GM18505 (cell line): ENCODE measurements at regions not wholly inside any gene's neighbourhood (a gene's known extent, or its start where the extent isn't known, plus 50 kb on each side); places are given as distances from the start of the nearest gene placed in this dataset.

ENCODE experiments used
- ATAC-seq: cut with Tn5 transposase; IDR thresholded peaks from one replicate; pipeline ENCODE4 v1.9.1; 2021; ENCODE audit not compliant: unreplicated experiment
- POLR2A ChIP-seq: IDR thresholded peaks from 4 replicates; pipeline ENCODE4 v1.6.1; 2011; ENCODE audit warnings: borderline replicate concordance; ENCODE audit not compliant: insufficient read depth, insufficient read length; ENCODE audit errors: extremely low read depth

DNA sequence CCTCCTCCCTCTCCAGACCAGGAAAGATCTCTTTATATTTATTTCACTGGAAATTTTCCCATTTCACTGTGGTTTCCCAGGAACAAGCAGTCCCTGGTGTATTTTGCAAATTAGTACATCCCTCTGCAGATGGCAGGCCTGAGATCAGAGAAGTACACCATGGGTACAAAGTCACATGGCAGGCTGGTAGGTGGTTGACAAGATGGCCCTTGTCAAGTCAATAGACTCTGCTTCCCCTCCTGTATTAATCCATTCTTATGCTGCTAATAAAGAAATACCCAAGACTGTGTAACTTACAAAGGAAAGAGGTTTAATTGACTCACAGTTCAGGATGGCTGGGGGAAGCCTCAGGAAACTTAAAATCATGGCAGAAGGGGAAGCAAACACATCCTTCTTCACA lies 51.6 kb upstream of the KSR1 start:
- no peak for ATAC-seq
- TF ChIP-seq POLR2A = no peak
